ENCODE measurements at regions not wholly inside any gene's neighbourhood (a gene's known extent, or its start where the extent isn't known, plus 50 kb on each side); places are given as distances from the start of the nearest gene placed in this dataset.
"Not testable (repeated sequence)": the region's sequence is repeated elsewhere in the genome, so short reads cannot be mapped to it uniquely, and the experiment has no call there.

GRCh38 chr18:39206398-39207103, 1641.0 kb upstream of the CELF4 start:
- not testable (repeated sequence) for DNase-seq (ENCODE audit: low read depth in 2 of 2)

- DNase-seq (ENCODE audit: low read depth in 2 of 2) = no peak
Measured at GRCh38 chr18:39205565-39206195, 1640.1 kb upstream of the CELF4 start.

GRCh38 chr18:39200153-39200552, 1634.6 kb upstream of the CELF4 start:
- no peak for DNase-seq (ENCODE audit: low read depth in 2 of 2)

GRCh38 chr18:39199231-39199855, 1633.7 kb upstream of the CELF4 start:
- no peak for DNase-seq (ENCODE audit: low read depth in 2 of 2)

GRCh38 chr18:39198376-39198775, 1632.8 kb upstream of the CELF4 start:
- DNase-seq (ENCODE audit: low read depth in 2 of 2) = no peak

GRCh38 chr18:39191931-39192330, 1626.3 kb upstream of the CELF4 start:
- DNase-seq (ENCODE audit: low read depth in 2 of 2) = no peak

- DNase-seq (ENCODE audit: low read depth in 2 of 2) = no peak
Measured at GRCh38 chr18:39191058-39191457, 1625.5 kb upstream of the CELF4 start.

- no peak for DNase-seq (ENCODE audit: low read depth in 2 of 2)
Measured at GRCh38 chr18:39190508-39190907, 1624.9 kb upstream of the CELF4 start.

- DNase-seq (ENCODE audit: low read depth in 2 of 2) = no peak
Measured at GRCh38 chr18:39188278-39188677, 1622.7 kb upstream of the CELF4 start.

- no peak for DNase-seq (ENCODE audit: low read depth in 2 of 2)
Measured at GRCh38 chr18:39186008-39186407, 1620.4 kb upstream of the CELF4 start.

- no peak for DNase-seq (ENCODE audit: low read depth in 2 of 2)
Measured at GRCh38 chr18:39184176-39184575, 1618.6 kb upstream of the CELF4 start.

- DNase-seq (ENCODE audit: low read depth in 2 of 2) = no peak
Measured at GRCh38 chr18:39178166-39178565, 1612.6 kb upstream of the CELF4 start.

GRCh38 chr18:39172695-39173421, 1607.3 kb upstream of the CELF4 start:
- no peak for DNase-seq (ENCODE audit: low read depth in 2 of 2)

GRCh38 chr18:39168723-39169122, 1603.1 kb upstream of the CELF4 start:
- DNase-seq (ENCODE audit: low read depth in 2 of 2) = no peak

GRCh38 chr18:39167990-39168389, 1602.4 kb upstream of the CELF4 start:
- DNase-seq (ENCODE audit: low read depth in 2 of 2) = no peak

- DNase-seq (ENCODE audit: low read depth in 2 of 2) = no peak
Measured at GRCh38 chr18:39166776-39167175, 1601.2 kb upstream of the CELF4 start.

- no peak for DNase-seq (ENCODE audit: low read depth in 2 of 2)
Measured at GRCh38 chr18:39162013-39162827, 1596.6 kb upstream of the CELF4 start.

- no peak for DNase-seq (ENCODE audit: low read depth in 2 of 2)
Measured at GRCh38 chr18:39149211-39149806, 1583.7 kb upstream of the CELF4 start.

- DNase-seq (ENCODE audit: low read depth in 2 of 2) = no peak
Measured at GRCh38 chr18:39134255-39134654, 1568.7 kb upstream of the CELF4 start.

- DNase-seq (ENCODE audit: low read depth in 2 of 2) = not testable (repeated sequence)
Measured at GRCh38 chr18:39127538-39127937, 1561.9 kb upstream of the CELF4 start.

GRCh38 chr18:39113790-39114189, 1548.2 kb upstream of the CELF4 start:
- DNase-seq (ENCODE audit: low read depth in 2 of 2) = no peak
